Hematopoietic multipotent progenitor cell treated with erythropoietin and hydrocortisone succinate and interleukin-3 and kit ligand, for 6 days (in vitro differentiated cells): ENCODE measurements at regions not wholly inside any gene's neighbourhood (a gene's known extent, or its start where the extent isn't known, plus 50 kb on each side); places are given as distances from the start of the nearest gene placed in this dataset.
"Not testable (repeated sequence)": the region's sequence is repeated elsewhere in the genome, so short reads cannot be mapped to it uniquely, and the experiment has no call there.

Experiments used
- DNase-seq: peaks from one replicate; pipeline ENCODE4 v3.0.0-alpha.2; 2015

DNA sequence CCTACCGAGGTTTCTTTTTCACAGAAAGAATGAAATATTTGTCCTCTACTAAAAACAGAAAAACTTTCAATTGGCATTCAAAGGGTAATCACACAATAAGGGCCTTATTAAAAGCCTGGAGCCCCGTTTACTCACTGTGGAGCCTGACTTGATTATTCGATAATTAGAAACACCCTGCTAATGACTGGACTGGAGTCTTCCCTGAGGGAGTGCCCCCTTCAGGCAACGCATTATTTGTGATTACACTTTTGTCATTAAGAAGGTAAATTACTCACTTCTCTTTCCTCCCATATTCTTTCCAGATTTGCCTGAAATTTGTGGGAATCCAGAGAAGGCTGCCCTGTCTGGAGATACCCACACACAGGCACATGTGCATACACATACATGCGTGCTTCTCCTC lies 444.2 kb upstream of the NPVF start:
- no peak for DNase-seq

DNA sequence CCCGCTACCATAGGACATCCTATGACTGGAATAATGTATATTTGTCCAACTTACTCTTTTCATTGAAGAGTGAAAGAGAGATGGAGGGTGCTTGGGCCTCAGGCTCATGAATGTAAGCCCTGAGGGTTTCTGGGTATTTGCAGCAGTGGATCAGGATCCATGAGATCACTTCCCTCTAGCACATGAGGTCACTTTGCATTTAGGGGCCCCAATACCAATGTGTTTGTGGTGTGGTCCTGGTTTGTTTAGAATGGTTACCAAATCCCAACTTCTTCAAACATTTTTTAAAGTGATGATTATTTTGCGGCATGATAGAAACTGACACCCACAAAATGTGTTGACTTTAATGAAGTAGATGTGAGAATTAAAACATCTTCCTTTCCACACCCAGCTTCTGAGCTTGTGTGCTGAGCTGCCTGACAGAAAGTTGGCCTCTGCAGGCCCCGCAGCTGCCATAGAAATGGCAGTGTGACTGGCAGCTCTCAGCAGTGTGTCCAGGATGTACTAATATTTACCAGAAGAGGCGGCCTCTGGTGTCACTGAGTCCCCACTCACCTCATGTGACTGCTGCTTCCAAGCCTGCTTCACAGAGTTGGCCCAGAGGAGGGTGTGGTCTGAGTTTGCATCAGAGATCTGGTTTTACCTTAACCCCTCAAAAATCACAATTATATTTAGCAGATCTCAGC lies 447.6 kb upstream of the NPVF start:
- no peak for DNase-seq

DNA sequence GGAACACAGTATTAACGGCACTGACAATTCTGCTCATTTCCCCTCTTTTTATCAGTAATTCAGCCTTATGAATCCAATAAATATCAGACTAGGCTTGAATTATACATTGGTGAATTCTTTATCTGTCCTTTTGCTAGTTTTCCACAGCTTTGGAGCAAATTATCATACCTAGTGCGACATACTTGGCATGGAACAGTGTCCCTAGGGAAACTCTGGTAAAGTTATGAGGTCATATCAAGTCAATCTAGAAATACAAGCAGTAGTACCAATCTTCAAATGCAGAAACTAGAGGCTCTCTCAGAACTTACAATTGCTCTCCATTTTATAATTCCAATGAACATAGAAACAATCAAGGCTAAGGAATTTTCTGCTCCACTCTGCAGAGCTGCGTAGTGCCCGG lies 449.3 kb upstream of the NPVF start:
- no peak for DNase-seq

DNA sequence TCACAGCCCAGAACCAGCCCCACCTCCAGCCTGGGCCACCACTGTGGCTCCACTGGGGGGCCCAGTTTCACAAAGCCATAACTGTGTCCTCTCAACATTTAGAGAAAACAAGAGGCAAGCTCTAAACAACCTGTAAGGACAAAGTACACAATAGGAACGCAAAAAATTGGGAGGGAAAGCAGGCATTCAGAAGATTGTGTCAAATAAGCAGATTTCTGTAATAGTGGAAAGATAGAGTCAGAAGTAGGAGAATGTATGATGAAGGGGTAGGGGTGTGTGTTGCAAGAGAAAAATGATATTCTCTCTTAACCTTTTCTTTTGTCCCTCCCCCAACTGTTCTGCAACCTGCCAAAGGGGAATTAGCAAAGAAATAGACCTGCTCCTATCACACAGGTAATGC lies 449.9 kb upstream of the NPVF start:
- no peak for DNase-seq

DNA sequence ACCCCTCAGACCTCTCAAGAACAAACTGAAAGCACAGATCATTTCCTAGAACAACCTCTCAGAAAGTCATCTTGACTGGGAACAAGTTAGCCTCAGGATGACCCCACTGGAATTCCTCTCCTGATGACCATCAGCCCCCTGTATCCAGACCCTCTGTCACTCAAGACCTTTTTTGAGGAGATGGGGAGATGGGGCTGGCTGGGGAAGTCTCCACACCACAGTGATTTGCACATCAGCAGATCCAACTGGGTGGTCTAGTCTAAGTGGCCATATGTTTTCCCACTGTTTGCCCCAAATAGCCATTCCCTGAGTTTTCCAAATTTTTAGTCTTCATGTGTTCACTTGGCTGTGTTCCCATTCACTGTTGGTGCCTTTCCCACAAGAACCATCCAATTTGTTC lies 452.4 kb upstream of the NPVF start:
- no peak for DNase-seq

DNA sequence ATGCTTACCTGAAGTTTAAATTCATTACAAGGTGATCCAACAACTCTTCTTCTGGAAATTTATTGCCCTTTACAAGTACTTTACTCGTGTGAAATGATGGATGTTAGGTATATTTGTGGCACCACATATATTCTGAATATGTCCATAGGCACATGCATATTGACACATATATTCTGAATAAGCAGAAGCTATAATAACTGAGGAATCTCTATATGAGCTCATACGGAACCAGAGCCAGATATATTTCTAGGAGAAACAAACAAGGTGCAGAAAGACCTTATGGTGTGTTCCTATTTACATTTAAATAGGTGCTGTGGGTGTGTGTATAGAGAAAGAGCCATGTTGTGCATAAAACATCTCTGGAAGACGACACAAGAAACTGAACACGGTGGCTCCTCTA lies 456.1 kb upstream of the NPVF start:
- no peak for DNase-seq

DNA sequence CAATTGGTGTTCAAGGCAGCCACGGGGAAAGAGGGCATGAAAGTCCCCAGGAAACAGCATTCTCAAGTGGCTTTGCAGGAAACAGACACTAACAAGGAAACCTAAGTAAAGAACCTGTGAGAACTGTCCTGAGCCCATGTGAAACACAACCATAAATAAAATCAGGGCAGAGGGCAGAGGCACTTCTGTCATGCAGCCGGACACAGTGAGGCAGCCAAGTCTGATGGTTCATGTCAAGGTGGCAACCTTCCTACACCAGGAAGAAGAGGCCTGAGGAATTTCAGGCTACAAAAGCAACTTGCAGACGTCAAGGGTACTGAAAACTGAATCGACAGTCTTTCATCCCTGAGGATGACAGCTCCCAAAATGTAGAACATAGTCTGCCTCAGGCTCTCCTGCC lies 458.2 kb upstream of the NPVF start:
- DNase-seq: no peak

DNA sequence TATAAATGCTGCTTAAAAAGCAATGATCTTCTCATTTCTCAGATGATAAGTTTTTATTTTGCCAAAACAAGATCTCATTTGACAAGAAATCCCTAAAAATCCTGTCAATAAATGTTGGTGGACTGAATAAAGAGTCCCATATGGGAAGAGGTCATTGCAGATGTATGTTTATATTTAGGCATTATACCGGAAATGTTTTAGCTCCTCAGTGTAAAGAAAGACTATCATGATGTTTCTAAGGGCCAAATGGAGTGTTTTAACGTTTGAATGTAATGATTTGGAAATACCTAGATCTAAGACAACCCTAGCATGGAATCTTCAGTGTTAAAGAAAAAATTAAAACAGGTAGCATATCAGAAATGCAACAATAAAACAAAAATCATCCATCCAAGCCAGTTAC lies 457.8 kb upstream of the NFE2L3 start:
- no peak for DNase-seq

DNA sequence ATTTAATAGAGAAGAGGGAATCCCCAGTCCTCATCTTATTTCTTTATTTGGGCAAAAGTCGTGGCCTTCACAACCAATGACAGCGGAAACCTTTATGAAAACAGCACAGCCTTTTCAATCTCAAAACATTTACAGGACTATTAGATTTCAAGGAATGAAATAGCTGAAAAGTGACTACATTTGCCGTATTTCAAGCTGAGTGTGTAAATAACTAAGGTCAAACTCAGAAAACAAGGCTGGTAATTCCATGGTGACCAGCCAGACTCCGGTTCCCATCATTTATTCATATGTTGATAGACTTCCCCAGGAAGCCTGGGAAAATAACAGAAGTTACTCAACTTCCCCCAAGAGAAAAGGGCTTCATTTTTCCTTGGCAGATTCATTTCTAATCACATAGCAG lies 457.3 kb upstream of the NFE2L3 start:
- no peak for DNase-seq

DNA sequence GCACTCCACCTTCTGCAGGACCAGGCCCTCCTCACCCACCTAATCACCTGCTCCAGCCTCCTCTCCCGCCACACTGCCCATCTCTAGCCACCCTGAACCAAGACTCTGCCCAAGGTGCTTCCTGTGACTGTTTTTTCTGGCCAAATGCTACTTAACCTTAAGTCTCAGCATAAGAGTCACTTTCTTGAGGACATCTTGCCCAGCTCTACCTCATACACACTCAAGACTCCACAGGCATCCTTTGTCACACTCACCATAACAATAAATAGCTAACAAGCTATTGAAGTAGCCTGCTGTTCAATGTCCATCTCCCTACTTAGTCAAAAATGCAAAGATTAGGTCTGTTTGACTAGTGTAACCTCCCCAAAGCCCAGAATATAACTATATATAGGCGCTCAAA lies 455.4 kb upstream of the NFE2L3 start:
- DNase-seq: no peak

DNA sequence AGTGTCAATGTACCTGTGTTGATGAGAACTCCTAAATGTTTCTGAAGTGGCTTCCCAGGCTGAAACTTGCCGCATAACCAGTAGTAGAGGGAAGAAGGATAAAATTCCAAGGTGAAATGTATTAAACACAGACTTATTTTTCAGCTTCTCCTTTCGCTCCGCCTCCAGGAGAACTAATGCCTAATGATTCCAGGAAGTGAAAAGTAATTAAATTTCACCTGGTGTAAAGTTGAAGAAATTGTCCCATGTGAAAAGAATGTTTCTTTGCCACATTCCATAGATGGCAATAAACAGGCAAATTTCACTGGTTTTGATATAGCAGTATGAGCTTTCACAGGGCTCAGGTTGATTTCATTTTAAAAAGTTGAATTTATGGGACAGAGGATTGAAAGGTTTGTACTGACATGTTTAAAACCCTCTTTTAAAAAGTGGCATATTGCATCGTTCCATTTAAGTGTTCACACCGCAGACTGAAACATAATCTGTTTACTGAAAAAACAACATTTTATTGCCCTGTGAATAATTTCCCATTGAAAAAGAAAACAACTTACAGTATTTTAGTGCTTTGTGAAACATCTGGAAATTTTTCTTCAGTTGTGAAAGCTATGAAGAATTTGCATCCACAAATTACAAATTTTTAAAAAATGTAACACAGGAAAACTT lies 453.4 kb upstream of the NFE2L3 start:
- no peak for DNase-seq

DNA sequence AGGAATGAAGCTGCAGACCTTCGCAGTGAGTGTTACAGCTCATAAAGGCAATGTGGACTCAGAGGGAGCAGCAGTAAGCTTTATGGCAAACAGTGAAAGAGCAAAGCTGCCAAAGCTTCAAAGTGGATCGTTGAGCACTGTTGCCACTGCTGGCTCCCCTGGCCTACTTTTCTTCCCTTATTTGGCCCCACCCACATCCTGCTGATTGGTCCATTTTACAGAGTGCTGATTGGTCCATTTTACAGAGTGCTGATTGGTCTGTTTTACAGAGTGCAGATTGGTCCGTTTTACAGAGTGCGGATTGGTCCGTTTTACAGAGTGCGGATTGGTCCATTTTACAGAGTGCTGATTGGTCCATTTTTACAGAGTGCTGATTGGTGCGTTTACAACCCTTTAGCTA lies 451.9 kb upstream of the NFE2L3 start:
- DNase-seq: not testable (repeated sequence)

DNA sequence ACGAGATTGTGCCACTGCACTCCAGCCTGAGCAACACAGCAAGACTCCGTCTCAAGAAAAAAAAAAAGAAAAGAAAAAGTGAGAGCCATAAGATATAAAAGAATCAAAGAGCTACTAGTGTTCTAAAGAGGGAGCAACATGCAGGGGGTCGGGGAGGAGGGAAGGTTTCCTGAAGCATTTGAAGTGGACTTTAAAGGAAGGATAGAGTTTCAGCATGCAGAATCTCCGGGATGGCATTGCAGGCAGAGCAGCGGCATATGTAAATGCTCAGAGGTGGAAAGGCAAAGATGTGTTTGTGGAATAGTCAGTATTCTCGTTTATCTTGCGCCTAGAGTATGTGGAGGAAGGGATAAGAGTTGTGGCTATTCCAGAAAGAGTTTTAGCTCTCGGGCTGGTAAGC lies 447.6 kb upstream of the NFE2L3 start:
- no peak for DNase-seq

DNA sequence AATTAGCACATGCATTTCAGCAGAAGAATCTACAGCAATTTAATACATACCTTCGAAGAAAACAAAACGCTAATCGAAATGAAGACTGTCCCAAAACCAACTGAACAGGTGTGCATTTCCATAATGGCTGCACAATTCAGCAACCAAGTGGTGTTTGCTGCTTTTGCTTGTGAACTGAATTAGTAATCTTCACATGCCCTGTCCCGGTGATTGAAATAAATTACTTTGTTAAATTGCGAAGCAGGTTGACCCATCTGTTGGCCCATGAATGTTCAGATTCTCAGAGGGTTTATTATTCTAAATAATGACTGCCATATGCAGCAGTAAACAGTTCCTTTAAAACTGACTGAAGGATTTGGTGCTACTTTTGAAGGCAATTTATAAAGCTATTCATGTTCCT lies 445.2 kb upstream of the NFE2L3 start:
- no peak for DNase-seq

DNA sequence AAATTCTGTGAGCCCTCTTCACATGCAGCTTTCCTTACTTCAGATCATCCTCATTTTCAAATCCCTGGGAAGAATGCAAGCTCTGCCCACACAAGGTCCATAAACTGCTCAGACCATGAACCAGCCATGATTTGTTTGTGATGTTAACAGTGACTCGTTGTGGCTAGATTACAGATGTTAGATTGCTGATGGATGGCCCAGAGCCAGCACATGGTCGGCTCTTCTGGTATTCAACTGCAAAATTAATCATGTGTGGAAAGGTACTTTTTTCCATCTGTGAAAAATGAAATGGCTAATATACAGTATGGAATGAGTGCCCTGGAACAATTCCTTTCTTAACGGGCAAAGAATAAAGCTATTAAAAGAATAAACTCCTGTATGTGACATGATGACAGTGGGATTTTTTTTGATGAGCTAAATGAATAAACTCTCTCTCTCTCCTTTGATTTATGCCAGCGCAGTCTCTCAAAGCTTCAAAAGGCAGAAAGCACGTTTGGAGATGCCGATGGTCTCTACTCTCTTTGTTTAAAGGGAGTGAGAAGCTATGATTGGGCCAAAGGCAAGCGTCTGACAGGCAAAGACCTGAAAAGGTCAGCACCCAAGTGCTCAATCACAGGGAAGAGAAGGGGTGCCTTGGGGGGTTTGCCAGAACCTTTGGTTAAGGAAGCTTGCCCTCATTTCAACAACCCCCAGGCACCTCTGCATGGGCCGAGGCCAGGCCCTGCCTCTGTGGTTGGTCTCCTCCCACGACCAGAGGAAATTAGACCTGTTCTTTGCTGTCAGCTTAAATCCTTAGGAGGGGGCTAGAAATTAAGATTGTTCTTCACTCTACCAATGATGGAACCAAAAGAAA lies 444.0 kb upstream of the NFE2L3 start:
- DNase-seq: no peak

DNA sequence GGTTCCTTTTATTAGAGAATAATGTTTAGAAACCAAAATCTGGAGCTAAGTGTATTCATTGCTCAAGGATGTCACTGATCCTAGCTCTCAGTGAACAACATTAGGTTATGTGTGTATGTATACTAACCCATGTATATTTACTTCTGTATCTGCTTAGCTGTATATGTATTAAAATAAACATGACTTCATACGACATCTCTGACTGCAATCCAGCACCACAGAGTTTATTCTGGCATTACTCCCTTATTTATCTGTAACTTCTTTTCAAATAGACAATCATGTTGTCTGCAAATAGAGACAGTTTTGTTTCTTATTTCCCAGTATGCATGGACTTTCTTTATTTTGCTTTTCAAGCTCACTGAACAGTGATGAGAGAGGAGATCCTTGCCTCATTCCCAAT lies 441.0 kb upstream of the NFE2L3 start:
- DNase-seq: no peak

DNA sequence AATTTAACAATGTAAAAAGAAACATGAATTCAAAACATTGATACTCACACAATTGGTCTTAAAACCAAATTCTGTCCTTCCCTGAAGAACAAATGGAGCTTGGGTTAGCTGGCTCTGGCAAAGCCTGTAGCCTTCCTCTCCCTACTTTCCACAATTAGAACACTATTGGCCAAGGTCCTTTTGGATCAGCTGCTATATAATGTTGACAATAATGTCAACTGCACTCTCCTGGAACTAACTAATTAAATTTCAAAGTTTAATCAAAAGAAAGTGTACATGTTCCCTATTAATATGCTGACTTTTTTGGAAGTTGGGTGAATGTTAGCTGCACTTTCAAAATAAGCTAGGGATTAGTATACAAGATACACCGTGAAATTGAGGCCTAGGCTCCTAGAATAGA lies 440.1 kb upstream of the NFE2L3 start:
- DNase-seq: no peak

DNA sequence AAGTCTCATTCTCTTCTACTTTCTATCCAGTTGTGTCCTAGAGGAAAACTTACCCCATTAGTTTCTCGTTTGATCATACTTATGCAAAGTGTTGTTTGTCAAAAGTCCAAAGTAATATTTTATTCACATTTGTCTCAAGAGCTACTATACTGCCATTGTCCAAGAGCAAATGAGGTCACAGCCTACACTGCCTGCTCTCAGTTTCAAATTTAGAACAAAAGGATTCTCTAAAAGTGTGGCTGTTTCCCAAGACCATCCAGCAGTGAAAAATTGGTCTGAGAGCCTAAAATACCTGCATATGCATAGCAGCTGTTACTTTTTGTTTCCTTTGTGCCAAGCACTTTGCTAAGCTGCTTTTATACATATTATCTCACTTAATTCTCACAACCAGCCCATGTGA lies 439.5 kb upstream of the NFE2L3 start:
- DNase-seq: no peak

DNA sequence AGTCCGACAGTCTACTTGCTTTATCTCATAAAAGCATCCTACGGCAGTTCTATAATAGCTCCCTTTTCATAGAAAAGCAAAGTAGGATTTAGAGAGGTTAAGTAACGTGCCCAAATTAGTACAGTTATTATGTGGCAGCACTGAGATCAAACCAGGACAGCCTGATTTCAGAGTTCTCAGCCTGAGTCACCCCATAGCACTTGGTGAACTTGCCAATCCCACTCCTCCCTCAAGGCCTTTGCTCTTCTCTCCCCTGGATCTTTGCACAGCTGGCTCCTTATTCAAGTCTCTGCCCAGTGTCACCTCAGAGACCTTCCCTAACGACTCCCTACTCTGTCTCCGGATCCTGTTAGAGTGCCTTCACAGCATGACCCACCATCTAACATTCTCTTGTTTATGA lies 438.0 kb upstream of the NFE2L3 start:
- no peak for DNase-seq

DNA sequence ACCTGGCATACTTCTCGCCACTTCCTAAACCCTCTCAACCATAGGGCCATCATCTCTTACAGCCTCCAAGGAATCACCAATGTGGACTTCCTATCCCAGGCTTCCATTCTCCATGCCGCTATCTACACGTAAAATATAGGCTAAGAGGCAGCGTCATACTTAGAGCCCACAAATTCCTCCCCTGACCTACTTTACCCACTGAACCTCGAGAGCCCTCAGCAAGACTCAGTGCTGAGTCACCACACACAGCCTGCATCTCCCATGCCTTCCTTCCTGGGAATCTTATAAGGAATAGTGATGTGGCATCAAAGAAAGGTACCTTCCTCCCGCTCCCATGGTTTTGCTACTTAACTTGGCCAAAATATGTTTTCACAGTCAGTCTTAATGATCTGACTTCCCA lies 435.6 kb upstream of the NFE2L3 start:
- DNase-seq: no peak

DNA sequence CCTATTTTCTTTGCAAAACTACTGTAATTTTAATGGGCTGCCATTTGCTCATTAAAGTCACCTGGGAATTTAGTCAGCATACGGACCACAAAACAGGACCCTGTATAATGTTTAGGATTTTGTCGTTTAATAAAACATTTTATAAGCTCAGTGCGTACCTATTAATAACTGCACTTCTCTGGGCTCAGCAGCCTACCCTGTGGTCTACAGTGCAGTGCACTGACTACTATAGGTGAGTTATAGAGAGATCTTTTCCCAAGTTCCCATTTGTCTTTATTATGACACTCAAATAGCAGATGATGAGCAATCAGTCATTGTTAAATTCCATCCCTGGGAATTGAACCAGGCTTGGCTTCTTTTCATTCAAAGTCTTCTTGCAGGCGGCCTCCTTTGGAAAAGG lies 433.4 kb upstream of the NFE2L3 start:
- no peak for DNase-seq

DNA sequence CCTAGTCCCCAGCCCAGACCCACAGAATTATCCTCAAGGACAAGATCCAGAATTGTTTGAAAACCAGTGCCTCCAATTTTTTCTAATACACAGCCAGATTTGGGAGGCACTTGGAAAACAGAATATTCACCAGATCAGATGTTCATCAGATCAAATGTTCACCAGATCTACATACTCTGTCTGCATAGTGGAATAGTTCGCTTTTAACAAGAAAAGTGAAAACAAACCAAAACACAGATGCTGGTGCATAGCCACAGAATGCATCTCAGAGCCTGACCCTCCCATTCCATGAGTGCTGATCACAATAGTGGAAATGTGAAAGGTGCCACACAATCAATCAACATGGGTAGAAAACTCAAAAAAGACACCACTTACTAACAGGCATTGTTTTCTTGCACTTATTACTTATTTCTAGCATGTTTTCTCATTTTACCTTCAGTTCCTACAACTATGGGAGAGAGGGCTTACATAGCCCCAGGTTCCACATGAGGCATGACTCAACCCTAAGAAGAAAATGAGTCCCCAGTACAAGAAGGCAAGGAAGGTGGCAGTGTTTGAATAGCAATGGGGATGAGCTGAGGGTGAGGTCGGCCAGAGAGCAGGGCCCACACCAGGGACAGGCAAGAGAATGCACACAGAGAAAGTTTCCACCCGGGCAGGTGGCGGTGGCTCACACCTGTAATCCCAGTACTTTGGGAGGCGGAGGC lies 432.7 kb upstream of the NFE2L3 start:
- no peak for DNase-seq

DNA sequence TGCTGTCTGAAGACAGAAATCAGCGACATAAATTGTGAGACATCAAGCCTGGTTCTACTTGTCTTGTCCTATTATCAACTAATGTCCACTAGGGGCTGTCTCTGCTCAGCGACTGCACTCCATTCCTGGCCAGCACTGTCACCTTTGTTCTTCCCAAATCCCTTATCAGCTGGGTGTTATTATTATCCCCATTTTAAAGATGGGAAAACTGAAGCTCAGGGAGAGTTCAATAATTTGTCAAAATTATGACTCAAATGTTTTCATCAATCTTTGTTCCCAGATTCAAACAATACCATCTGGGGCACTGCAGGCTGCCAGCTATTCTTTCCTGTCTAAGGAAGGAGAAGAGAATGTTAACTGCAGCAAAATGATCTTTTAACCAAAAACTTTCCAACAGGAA lies 431.6 kb upstream of the NFE2L3 start:
- peak; percentile 11 for DNase-seq

DNA sequence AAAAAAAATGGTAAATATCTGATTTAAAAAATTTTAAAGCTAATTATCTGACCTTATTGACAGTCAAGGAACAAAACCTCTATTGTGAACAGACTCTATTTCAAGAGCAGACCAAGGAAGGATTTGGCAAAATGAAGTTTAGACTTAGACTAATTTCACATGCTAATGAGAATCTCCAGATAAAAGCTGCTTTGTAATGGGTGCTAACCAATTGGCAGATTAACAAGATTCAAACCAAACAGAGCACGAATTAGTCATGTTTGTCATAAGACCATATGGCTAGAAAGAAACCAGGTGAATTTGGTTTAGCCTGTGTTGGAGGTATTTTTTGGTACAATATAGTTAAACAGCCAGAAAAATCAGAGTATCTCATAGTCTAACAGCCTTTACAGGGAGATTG lies 429.1 kb upstream of the NFE2L3 start:
- DNase-seq: no peak
